Spleen (tissue), 11 donors: ENCODE measurements at regions not wholly inside any gene's neighbourhood (a gene's known extent, or its start where the extent isn't known, plus 50 kb on each side); places are given as distances from the start of the nearest gene placed in this dataset.

Experiments
- DNase-seq: peaks from one replicate; pipeline ENCODE4 v3.0.0-alpha.2; 2020
- H3K27ac ChIP-seq, 8 donors: fragments of 200-600 bp; sonication (generic) in 7 of 8; 1 replicate in 4 of 8; 2 replicates in 4 of 8; pipeline versions ENCODE4 v1.5.0 to v1.8.0; 2016 to 2021; ENCODE audit warnings: inconsistent platforms in 4 of 8, mild to moderate bottlenecking in 4 of 8, moderate library complexity in 1 of 8
- H3K27me3 ChIP-seq, 7 donors: fragments of 200-600 bp; sonication (generic) in 6 of 7; replicated peaks in 1 of 7; 1 replicate in 4 of 7; 2 replicates in 3 of 7; pipeline versions ENCODE4 v1.5.0 to v1.8.0; 2016 to 2021; ENCODE audit warnings: inconsistent platforms in 3 of 7, mild to moderate bottlenecking in 1 of 7
- H3K36me3 ChIP-seq, 6 donors: fragments of 200-600 bp; sonication (generic) in 5 of 6; 1 replicate in 4 of 6; 2 replicates in 2 of 6; pipeline versions ENCODE4 v1.5.0 to v1.8.0; 2016 to 2021; ENCODE audit warnings: inconsistent platforms in 2 of 6
- H3K4me1 ChIP-seq, 6 donors: fragments of 200-600 bp; sonication (generic) in 5 of 6; 1 replicate in 3 of 6; 2 replicates in 3 of 6; pipeline versions ENCODE4 v1.5.0 to v1.8.0; 2016 to 2021; ENCODE audit warnings: inconsistent platforms in 3 of 6
- H3K4me3 ChIP-seq, 8 donors: fragments of 200-600 bp; sonication (generic) in 7 of 8; 1 replicate in 4 of 8; 2 replicates in 4 of 8; pipeline versions ENCODE4 v1.5.0 to v1.8.0; 2016 to 2021; ENCODE audit warnings: inconsistent platforms in 4 of 8, mild to moderate bottlenecking in 4 of 8, moderate library complexity in 2 of 8
- H3K9me3 ChIP-seq, 8 donors: fragments of 200-600 bp; sonication (generic) in 7 of 8; 1 replicate in 4 of 8; 2 replicates in 4 of 8; pipeline versions ENCODE4 v1.5.0 to v1.8.0; 2016 to 2021; ENCODE audit warnings: inconsistent platforms in 4 of 8
- POLR2A ChIP-seq, 3 donors: fragments of 450-650 bp; IDR thresholded peaks; one replicate each; pipeline ENCODE4 v1.5.1; 2017; ENCODE audit warnings: antibody characterized with exemption in 3 of 3, mild to moderate bottlenecking in 1 of 3
- POLR2AphosphoS5 ChIP-seq, 3 donors: sonication (generic); formaldehyde crosslinking; IDR thresholded peaks; one replicate each; pipeline ENCODE4 v1.5.1; 2017; ENCODE audit warnings: antibody characterized with exemption in 3 of 3
- WGBS, 5 donors: extraction: QIAGEN DNeasy Blood & Tissue Kit in 3 of 5; methylation state at CpG; one replicate each; pipeline versions ENCODE4 v1.1.5 to v1.1.7; 2013 to 2018; 5-methylcytosine and 5-hydroxymethylcytosine counted together
- intact Hi-C: fragments of 100-400 bp; cut with DNase I; formaldehyde crosslinking; loops from one replicate; pipeline ENCODE4 v1.15.0; 2023; ENCODE audit warnings: low total_unique reads
- TF ChIP-seq, protein P1 (sequence below), 11 experiments: fragments of 200-600 bp in 7 of 11; fragments of 450-650 bp in 4 of 11; sonication (generic) in 4 of 11; IDR thresholded peaks in 8 of 11; conservative IDR thresholded peaks in 3 of 11; 1 replicate in 7 of 11; 2 replicates in 4 of 11; pipeline versions ENCODE4 v1.4.0 to v1.8.0; 2016 to 2021; ENCODE audit warnings: antibody characterized with exemption in 11 of 11, inconsistent platforms in 4 of 11, mild to moderate bottlenecking in 1 of 11
- donor health status: healthy with polysubstance abuse.
- donor health status: DM: no; HTN: no; CAD: no; lungs with moderate emphysema.
- donor health status: DM: no; HTN: no; CAD: no.
- donor health status: Bipolar disorder and iron deficiency.
- donor health status: healthy.
- donor health status: DM: no; HTN: no; CAD: no.
- donor health status: DM: yes; HTN: yes; CAD: no.

- Histone ChIP-seq H3K4me3 (no peak overlapping the region), H3K36me3 (no peaks in the 10 kb centered on the region), H3K4me1 (peaks cover 0 to 14% (median 10%) of the 10 kb centered on the region in 6 donors), H3K27me3 (peaks cover 0 to 12% (median 0%) of the 10 kb centered on the region in 7 donors), H3K27ac (no peak overlapping the region), H3K9me3 (peaks cover 0 to 41% (median 31%) of the 10 kb centered on the region in 8 donors)
- 92 to 97% (median 95%) methylated on average over 2 of the region's 2 CpGs for WGBS, 5 donors
- intact Hi-C loops: no loop called here
- TF ChIP-seq POLR2A (IDR thresholded peaks at IDR 0.05): no peak
- TF ChIP-seq POLR2AphosphoS5 (IDR thresholded peaks at IDR 0.05): no peak
- TF ChIP-seq, protein P1, sequence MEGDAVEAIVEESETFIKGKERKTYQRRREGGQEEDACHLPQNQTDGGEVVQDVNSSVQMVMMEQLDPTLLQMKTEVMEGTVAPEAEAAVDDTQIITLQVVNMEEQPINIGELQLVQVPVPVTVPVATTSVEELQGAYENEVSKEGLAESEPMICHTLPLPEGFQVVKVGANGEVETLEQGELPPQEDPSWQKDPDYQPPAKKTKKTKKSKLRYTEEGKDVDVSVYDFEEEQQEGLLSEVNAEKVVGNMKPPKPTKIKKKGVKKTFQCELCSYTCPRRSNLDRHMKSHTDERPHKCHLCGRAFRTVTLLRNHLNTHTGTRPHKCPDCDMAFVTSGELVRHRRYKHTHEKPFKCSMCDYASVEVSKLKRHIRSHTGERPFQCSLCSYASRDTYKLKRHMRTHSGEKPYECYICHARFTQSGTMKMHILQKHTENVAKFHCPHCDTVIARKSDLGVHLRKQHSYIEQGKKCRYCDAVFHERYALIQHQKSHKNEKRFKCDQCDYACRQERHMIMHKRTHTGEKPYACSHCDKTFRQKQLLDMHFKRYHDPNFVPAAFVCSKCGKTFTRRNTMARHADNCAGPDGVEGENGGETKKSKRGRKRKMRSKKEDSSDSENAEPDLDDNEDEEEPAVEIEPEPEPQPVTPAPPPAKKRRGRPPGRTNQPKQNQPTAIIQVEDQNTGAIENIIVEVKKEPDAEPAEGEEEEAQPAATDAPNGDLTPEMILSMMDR (IDR thresholded peaks at IDR 0.05 in 8 of 11, conservative IDR thresholded peaks at IDR 0.05 in 3 of 11): no peak
- DNase-seq: no peak
Measured at GRCh38 chr20:48011025-48011424, 225.7 kb upstream of the SULF2 start.

GRCh38 chr20:48010623-48011022 lies 225.3 kb upstream of the SULF2 start:
- WGBS, 5 donors: 81 to 95% (median 91%) methylated on average over 3 of the region's 3 CpGs
- Histone ChIP-seq H3K27me3 (peaks cover 0 to 16% (median 0%) of the 10 kb centered on the region in 7 donors), H3K4me1 (peaks cover 0 to 18% (median 13%) of the 10 kb centered on the region in 6 donors), H3K4me3 (no peak overlapping the region), H3K27ac (no peak overlapping the region), H3K9me3 (peaks cover 0 to 41% (median 31%) of the 10 kb centered on the region in 8 donors), H3K36me3 (no peaks in the 10 kb centered on the region)
- no peak for DNase-seq
- TF ChIP-seq, protein P1 (IDR thresholded peaks at IDR 0.05 in 8 of 11, conservative IDR thresholded peaks at IDR 0.05 in 3 of 11): no peak
- TF ChIP-seq POLR2AphosphoS5 (IDR thresholded peaks at IDR 0.05): no peak
- TF ChIP-seq POLR2A (IDR thresholded peaks at IDR 0.05): no peak
- intact Hi-C loops: no loop called here

- DNase-seq: no peak
- Histone ChIP-seq H3K4me3 (no peak overlapping the region), H3K27ac (peak overlapping the region in 5 of 8 donors; percentile 1 to 55 (median 36)), H3K27me3 (peaks cover 0 to 18% (median 0%) of the 10 kb centered on the region in 7 donors), H3K9me3 (peaks cover 0 to 42% (median 31%) of the 10 kb centered on the region in 8 donors), H3K4me1 (peaks cover 0 to 34% (median 22%) of the 10 kb centered on the region in 6 donors), H3K36me3 (no peaks in the 10 kb centered on the region)
- WGBS, 5 donors: 65 to 83% (median 73%) methylated on average over 2 of the region's 2 CpGs
- intact Hi-C loops: no loop called here
- TF ChIP-seq, protein P1 (IDR thresholded peaks at IDR 0.05 in 8 of 11, conservative IDR thresholded peaks at IDR 0.05 in 3 of 11): no peak
- TF ChIP-seq POLR2A (IDR thresholded peaks at IDR 0.05): no peak
- TF ChIP-seq POLR2AphosphoS5 (IDR thresholded peaks at IDR 0.05): no peak
Measured at GRCh38 chr20:48008850-48009515, 223.7 kb upstream of the SULF2 start.

GRCh38 chr20:48007351-48007750 lies 222.1 kb upstream of the SULF2 start:
- intact Hi-C loops: no loop called here
- Histone ChIP-seq H3K27ac (no peak overlapping the region), H3K9me3 (peaks cover 0 to 45% (median 27%) of the 10 kb centered on the region in 8 donors), H3K4me1 (peaks cover 0 to 49% (median 29%) of the 10 kb centered on the region in 6 donors), H3K36me3 (no peaks in the 10 kb centered on the region), H3K4me3 (no peak overlapping the region), H3K27me3 (peaks cover 0 to 18% (median 0%) of the 10 kb centered on the region in 7 donors)
- no peak for DNase-seq
- TF ChIP-seq, protein P1 (IDR thresholded peaks at IDR 0.05 in 8 of 11, conservative IDR thresholded peaks at IDR 0.05 in 3 of 11): no peak
- TF ChIP-seq POLR2AphosphoS5 (IDR thresholded peaks at IDR 0.05): no peak
- no peak for TF ChIP-seq POLR2A (IDR thresholded peaks at IDR 0.05)
- WGBS, 5 donors: 15 to 34% (median 24%) methylated on average over 5 of the region's 5 CpGs
